ENCODE measurements at regions not wholly inside any gene's neighbourhood (a gene's known extent, or its start where the extent isn't known, plus 50 kb on each side); places are given as distances from the start of the nearest gene placed in this dataset.
A peak's percentile ranks its signal among the peaks of the same experiment; 100 is the strongest.

DNA sequence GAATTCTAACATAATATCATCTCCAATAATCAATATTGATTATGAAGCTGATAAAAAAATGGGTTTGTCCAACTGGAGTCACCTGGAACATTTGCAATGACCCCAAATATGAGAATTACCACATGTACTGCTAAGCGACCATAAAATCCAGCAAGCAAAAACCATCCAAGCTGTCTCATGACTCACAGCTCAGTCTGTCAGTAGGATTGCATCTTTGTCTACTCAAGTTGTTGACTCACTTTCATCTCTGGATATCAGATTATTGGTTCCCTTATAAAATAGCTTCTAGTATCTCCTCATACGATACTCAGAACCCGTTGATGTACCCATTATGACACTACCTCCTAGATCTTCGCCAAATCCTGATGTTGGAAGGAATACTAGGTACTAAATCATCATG, 209.8 kb upstream of the ATP11B start:
- H3K27ac Mint-ChIP-seq, result no peak overlapping the region
- H3K4me1 Mint-ChIP-seq, result no peaks in the 10 kb centered on the region
- H3K27me3 Mint-ChIP-seq, result peaks cover 2% of the 10 kb centered on the region
- intact Hi-C loops (cut with micrococcal nuclease), result no loop called here
- H3K9me3 Mint-ChIP-seq, result no peaks in the 10 kb centered on the region
- H3K4me3 Mint-ChIP-seq, result no peak overlapping the region
- H3K36me3 Mint-ChIP-seq (ENCODE audit: low read depth), result no peaks in the 10 kb centered on the region
- no peak for DNase-seq

DNA sequence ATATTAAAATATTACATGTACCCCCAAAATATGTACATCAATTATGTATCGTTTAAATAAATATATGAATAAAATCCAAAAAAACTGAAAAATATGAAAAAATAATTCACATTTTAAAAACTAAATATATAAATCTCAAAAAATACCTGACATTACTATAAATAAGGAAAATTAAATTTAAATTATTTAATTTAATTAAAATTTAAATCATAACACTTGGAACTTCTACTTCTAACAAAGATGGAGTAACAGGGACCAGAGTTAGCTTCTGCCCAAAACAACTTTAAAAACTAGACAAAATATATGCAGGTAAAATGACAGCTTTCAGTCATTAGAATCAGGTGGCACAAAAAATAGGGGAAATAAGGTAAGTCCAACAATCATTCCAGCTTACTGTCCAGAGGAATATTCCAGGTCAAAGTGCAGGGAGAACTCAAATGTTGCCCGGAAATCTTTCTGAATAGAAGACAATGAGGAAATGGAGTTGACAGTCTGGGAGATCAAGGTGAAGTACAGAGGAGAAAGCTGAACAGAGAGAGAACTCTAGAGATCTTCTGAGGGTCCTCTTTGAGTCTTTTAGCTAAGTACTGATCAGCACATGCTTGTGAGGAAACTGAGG, 207.7 kb upstream of the ATP11B start:
- Mint-ChIP-seq H3K27me3 (peaks cover 5% of the 10 kb centered on the region), H3K36me3 (ENCODE audit: low read depth) (no peaks in the 10 kb centered on the region), H3K9me3 (no peaks in the 10 kb centered on the region), H3K4me3 (no peak overlapping the region), H3K4me1 (no peaks in the 10 kb centered on the region), H3K27ac (no peak overlapping the region)
- intact Hi-C loops (cut with micrococcal nuclease), result no loop called here
- DNase-seq, result no peak

- H3K4me3 Mint-ChIP-seq, result no peak overlapping the region
- no peak overlapping the region for H3K27ac Mint-ChIP-seq
- H3K27me3 Mint-ChIP-seq, result peaks cover 3% of the 10 kb centered on the region
- no peaks in the 10 kb centered on the region for H3K9me3 Mint-ChIP-seq
- DNase-seq, result no peak
- H3K4me1 Mint-ChIP-seq, result no peaks in the 10 kb centered on the region
- H3K36me3 Mint-ChIP-seq (ENCODE audit: low read depth), result no peaks in the 10 kb centered on the region
- intact Hi-C loops (cut with micrococcal nuclease), result no loop called here
These were observed 200.6 kb upstream of the ATP11B start for GRCh38 chr3:182592747-182593146.

DNA sequence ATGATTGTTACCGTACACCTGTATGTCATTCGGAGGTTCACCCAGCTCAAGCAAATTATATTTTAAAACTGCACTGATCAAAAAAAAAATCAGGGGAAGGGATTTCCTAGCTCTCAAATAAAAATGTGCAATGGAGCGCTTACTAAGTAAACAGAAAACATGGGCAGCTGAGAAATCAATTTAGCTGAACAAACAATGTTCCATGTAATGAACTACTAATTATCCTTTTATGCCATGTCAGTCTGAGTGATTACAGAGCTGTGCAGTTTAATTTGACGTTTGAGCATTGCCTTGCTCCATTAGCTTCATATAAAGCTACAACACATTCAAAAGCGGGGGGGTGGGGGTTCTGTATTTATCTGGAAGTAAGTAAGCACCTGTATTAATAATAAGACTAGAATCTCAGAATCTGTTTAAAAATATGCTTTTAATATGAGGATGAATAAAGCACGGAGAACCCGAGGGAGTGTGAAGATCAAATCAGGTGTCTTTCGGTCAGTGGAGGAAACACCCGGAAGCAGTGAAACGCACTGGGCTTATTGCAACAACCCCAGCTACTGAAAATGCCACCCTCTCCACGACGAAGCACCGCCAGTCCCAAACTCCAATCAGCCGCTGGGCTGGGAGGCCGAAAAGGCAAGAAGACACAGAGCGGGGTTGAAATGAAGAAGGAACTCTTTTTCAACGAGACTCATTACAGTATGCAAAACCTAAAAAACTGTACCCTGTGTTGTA, 196.5 kb upstream of the ATP11B start:
- Mint-ChIP-seq H3K27me3 (no peaks in the 10 kb centered on the region), H3K4me3 (no peak overlapping the region), H3K27ac (no peak overlapping the region), H3K36me3 (ENCODE audit: low read depth) (no peaks in the 10 kb centered on the region), H3K9me3 (no peaks in the 10 kb centered on the region), H3K4me1 (no peaks in the 10 kb centered on the region)
- no peak for DNase-seq
- intact Hi-C loops (cut with micrococcal nuclease), result no loop called here

- H3K27ac Mint-ChIP-seq, result no peak overlapping the region
- no peaks in the 10 kb centered on the region for H3K27me3 Mint-ChIP-seq
- no peaks in the 10 kb centered on the region for H3K36me3 Mint-ChIP-seq (ENCODE audit: low read depth)
- no peak overlapping the region for H3K4me3 Mint-ChIP-seq
- H3K9me3 Mint-ChIP-seq, result no peaks in the 10 kb centered on the region
- no peaks in the 10 kb centered on the region for H3K4me1 Mint-ChIP-seq
- intact Hi-C loops (cut with micrococcal nuclease), result no loop called here
- no peak for DNase-seq
These were observed 195.7 kb upstream of the ATP11B start for GRCh38 chr3:182597621-182598041.

GRCh38 chr3:182601597-182601996, 191.7 kb upstream of the ATP11B start:
- Mint-ChIP-seq H3K4me1 (no peaks in the 10 kb centered on the region), H3K4me3 (no peak overlapping the region), H3K9me3 (no peaks in the 10 kb centered on the region)

DNA sequence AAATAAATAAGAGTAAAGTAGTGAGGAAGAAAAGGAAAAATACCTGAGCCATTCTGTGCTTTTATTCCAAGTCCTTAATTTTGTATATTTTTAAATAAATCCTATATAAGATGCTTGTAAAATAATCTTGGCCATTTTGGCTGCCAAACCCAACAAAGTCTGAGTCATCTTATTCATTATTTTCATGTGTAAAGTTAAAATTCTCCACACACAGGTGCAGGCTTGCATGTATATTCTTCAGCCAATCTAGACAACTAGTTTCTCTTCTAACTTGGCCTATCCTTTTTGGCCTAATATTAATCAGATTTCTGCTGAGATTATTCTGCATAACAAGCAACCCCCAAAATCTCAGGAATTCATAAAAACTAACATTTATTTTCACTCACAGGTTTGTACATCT, 189.8 kb upstream of the ATP11B start:
- H3K27me3 Mint-ChIP-seq, result peaks cover 3% of the 10 kb centered on the region
- peak; percentile 9 for DNase-seq
- no peaks in the 10 kb centered on the region for H3K9me3 Mint-ChIP-seq
- H3K27ac Mint-ChIP-seq, result no peak overlapping the region
- H3K4me1 Mint-ChIP-seq, result no peaks in the 10 kb centered on the region
- intact Hi-C loops (cut with micrococcal nuclease), result no loop called here
- no peak overlapping the region for H3K4me3 Mint-ChIP-seq
- H3K36me3 Mint-ChIP-seq (ENCODE audit: low read depth), result no peaks in the 10 kb centered on the region

More at GRCh38 chr3:182601597-182601996, 191.7 kb upstream of the ATP11B start:
- DNase-seq, result no peak
- Mint-ChIP-seq H3K27ac (no peak overlapping the region), H3K27me3 (no peaks in the 10 kb centered on the region), H3K36me3 (ENCODE audit: low read depth) (no peaks in the 10 kb centered on the region)
- intact Hi-C loops (cut with micrococcal nuclease), result no loop called here

GRCh38 chr3:182605882-182606611, 187.3 kb upstream of the ATP11B start:
- H3K4me1 Mint-ChIP-seq, result no peaks in the 10 kb centered on the region
- no peak overlapping the region for H3K4me3 Mint-ChIP-seq
- DNase-seq, result no peak
- intact Hi-C loops (cut with micrococcal nuclease), result no loop called here
- H3K27ac Mint-ChIP-seq, result no peak overlapping the region
- H3K9me3 Mint-ChIP-seq, result no peaks in the 10 kb centered on the region
- H3K36me3 Mint-ChIP-seq (ENCODE audit: low read depth), result no peaks in the 10 kb centered on the region
- peaks cover 3% of the 10 kb centered on the region for H3K27me3 Mint-ChIP-seq

DNA sequence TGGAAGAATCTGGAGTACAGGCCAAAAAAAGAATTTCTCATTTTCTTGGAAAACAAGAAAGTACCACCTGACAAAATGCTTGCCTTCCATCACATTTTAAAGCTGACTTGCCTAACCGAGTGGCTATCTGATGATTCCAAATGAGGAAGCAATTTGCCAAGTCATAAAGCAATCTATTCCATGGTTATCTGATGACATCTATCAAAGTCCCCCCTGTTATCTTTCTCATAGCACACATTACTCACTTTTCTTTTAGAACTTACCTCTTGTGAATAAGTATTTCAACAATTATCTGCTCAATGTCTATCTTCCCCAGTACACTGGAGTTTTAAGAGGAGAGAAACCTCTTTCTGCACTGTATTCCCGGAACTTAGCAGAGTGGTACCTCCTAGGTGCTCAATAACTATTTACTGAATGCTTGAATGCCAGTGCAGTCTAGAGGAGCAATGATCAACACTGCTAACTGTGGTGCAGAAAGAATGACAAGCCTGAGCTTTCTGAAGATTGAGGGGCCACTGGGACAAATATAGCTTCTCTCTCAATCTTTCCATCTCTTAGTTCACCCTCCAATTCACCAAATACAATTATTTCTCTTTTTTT, 186.3 kb upstream of the ATP11B start:
- Mint-ChIP-seq H3K4me1 (no peaks in the 10 kb centered on the region), H3K27ac (no peak overlapping the region), H3K4me3 (no peak overlapping the region), H3K36me3 (ENCODE audit: low read depth) (no peaks in the 10 kb centered on the region), H3K27me3 (peaks cover 3% of the 10 kb centered on the region), H3K9me3 (no peaks in the 10 kb centered on the region)
- DNase-seq, result no peak
- intact Hi-C loops (cut with micrococcal nuclease), result no loop called here

GRCh38 chr3:182608832-182609231, 184.5 kb upstream of the ATP11B start:
- Mint-ChIP-seq H3K27ac (no peak overlapping the region), H3K4me1 (no peaks in the 10 kb centered on the region), H3K9me3 (no peaks in the 10 kb centered on the region), H3K27me3 (peaks cover 3% of the 10 kb centered on the region), H3K4me3 (no peak overlapping the region), H3K36me3 (ENCODE audit: low read depth) (no peaks in the 10 kb centered on the region)
- intact Hi-C loops (cut with micrococcal nuclease), result no loop called here
- DNase-seq, result no peak

- Mint-ChIP-seq H3K36me3 (ENCODE audit: low read depth) (no peaks in the 10 kb centered on the region), H3K4me1 (no peaks in the 10 kb centered on the region), H3K27me3 (peaks cover 3% of the 10 kb centered on the region), H3K4me3 (no peak overlapping the region), H3K27ac (no peak overlapping the region), H3K9me3 (no peaks in the 10 kb centered on the region)
- DNase-seq, result no peak
- intact Hi-C loops (cut with micrococcal nuclease), result no loop called here
These were observed 183.6 kb upstream of the ATP11B start for GRCh38 chr3:182609575-182610156.

GRCh38 chr3:182612332-182612731, 181.0 kb upstream of the ATP11B start:
- no peak overlapping the region for H3K27ac Mint-ChIP-seq
- H3K27me3 Mint-ChIP-seq, result peaks cover 6% of the 10 kb centered on the region
- no peak overlapping the region for H3K4me3 Mint-ChIP-seq
- intact Hi-C loops (cut with micrococcal nuclease), result no loop called here
- no peak for DNase-seq
- no peaks in the 10 kb centered on the region for H3K9me3 Mint-ChIP-seq
- H3K36me3 Mint-ChIP-seq (ENCODE audit: low read depth), result no peaks in the 10 kb centered on the region
- no peaks in the 10 kb centered on the region for H3K4me1 Mint-ChIP-seq

- H3K4me1 Mint-ChIP-seq, result no peaks in the 10 kb centered on the region
- intact Hi-C loops (cut with micrococcal nuclease), result no loop called here
- no peak overlapping the region for H3K4me3 Mint-ChIP-seq
- H3K27ac Mint-ChIP-seq, result no peak overlapping the region
- peaks cover 5% of the 10 kb centered on the region for H3K27me3 Mint-ChIP-seq
- no peaks in the 10 kb centered on the region for H3K9me3 Mint-ChIP-seq
- DNase-seq, result no peak
- H3K36me3 Mint-ChIP-seq (ENCODE audit: low read depth), result no peaks in the 10 kb centered on the region
These were observed 175.8 kb upstream of the ATP11B start for GRCh38 chr3:182617500-182617899.
